ENCODE measurements at regions not wholly inside any gene's neighbourhood (a gene's known extent, or its start where the extent isn't known, plus 50 kb on each side); places are given as distances from the start of the nearest gene placed in this dataset.

DNA sequence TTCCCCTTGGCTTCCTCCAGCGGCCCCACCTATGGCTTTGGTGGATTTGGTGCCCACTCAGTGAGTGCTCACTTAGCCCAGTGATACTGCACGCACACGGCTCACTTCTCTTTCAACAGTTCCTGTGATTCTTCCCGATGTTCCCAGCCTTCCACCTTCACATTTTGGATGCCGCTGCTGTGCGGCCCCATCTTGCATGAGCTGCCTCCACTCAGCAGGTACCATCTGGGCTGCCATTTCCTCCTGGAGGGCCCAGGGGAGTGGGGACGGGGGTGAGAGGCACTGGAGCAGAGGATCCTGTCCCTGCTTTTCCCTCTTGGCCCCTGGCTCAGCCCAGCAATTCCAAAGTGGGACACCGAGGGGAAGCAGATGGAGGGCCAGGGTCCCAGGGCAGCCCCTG is 323.3 kb upstream of the ZNF32 start:
- no peak overlapping the region for H3K27ac ChIP-seq (ENCODE audit: poor library complexity, severe bottlenecking)
- TF ChIP-seq, protein P1, sequence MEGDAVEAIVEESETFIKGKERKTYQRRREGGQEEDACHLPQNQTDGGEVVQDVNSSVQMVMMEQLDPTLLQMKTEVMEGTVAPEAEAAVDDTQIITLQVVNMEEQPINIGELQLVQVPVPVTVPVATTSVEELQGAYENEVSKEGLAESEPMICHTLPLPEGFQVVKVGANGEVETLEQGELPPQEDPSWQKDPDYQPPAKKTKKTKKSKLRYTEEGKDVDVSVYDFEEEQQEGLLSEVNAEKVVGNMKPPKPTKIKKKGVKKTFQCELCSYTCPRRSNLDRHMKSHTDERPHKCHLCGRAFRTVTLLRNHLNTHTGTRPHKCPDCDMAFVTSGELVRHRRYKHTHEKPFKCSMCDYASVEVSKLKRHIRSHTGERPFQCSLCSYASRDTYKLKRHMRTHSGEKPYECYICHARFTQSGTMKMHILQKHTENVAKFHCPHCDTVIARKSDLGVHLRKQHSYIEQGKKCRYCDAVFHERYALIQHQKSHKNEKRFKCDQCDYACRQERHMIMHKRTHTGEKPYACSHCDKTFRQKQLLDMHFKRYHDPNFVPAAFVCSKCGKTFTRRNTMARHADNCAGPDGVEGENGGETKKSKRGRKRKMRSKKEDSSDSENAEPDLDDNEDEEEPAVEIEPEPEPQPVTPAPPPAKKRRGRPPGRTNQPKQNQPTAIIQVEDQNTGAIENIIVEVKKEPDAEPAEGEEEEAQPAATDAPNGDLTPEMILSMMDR (IDR thresholded peaks at IDR 0.05; ENCODE audit: poor library complexity, severe bottlenecking): no peak
- H3K4me3 ChIP-seq (ENCODE audit: severe bottlenecking): no peak overlapping the region
- no peaks in the 10 kb centered on the region for H3K36me3 ChIP-seq (ENCODE audit: low read depth)
- no peak for ATAC-seq (ENCODE audit: low read depth)
- DNase-seq (ENCODE audit: low spot score): no peak
- no peaks in the 10 kb centered on the region for H3K27me3 ChIP-seq (ENCODE audit: insufficient read depth, poor library complexity, severe bottlenecking)
- no peaks in the 10 kb centered on the region for H3K4me1 ChIP-seq (ENCODE audit: insufficient read depth, poor library complexity, severe bottlenecking)
- H3K9me3 ChIP-seq (ENCODE audit: severe bottlenecking): no peaks in the 10 kb centered on the region

DNA sequence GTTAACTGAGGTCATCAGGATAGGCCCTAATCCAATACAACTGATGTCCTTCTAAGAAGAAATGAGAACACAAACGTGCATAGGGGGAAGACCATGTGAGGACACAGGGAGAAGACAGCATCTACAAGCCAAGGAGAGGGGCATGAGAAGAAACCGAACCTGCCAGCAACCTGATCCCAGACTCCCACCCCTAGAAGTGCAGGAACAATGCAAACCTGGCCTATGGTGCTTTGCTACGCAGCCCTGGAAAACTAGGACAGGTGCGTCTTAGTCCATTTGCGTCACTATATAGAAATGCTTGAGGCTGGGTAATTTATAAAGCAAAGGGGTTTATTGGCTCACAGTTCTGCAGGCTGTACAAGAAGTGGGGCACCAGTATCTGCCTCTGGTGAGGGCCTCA is 322.6 kb upstream of the ZNF32 start:
- Histone ChIP-seq H3K4me1 (ENCODE audit: insufficient read depth, poor library complexity, severe bottlenecking) (no peaks in the 10 kb centered on the region), H3K27me3 (ENCODE audit: insufficient read depth, poor library complexity, severe bottlenecking) (no peaks in the 10 kb centered on the region), H3K27ac (ENCODE audit: poor library complexity, severe bottlenecking) (no peak overlapping the region), H3K9me3 (ENCODE audit: severe bottlenecking) (no peaks in the 10 kb centered on the region), H3K4me3 (ENCODE audit: severe bottlenecking) (no peak overlapping the region), H3K36me3 (ENCODE audit: low read depth) (no peaks in the 10 kb centered on the region)
- TF ChIP-seq, protein P1 (IDR thresholded peaks at IDR 0.05; ENCODE audit: poor library complexity, severe bottlenecking): no peak
- no peak for DNase-seq (ENCODE audit: low spot score)
- no peak for ATAC-seq (ENCODE audit: low read depth)

DNA sequence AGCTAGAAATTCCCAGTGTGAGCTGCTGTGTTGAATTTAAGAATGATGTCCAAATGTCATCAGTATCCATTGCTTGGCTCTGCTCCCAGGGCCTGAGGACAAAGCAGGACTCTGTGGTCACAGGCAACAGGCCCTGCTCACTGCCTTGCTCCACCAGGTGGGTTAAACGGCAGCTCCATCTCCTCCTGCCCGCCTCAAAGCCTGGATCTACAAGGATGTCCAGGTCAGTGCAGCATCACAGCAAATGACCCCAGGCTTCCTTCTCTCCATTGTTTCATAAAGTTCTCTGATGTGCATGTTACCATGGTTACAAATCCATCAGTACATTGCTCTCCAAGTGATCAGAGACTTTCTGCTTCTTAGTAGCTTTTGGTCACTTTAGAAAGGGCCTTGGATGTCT is 322.0 kb upstream of the ZNF32 start:
- Histone ChIP-seq H3K4me3 (ENCODE audit: severe bottlenecking) (no peak overlapping the region), H3K27ac (ENCODE audit: poor library complexity, severe bottlenecking) (no peak overlapping the region), H3K4me1 (ENCODE audit: insufficient read depth, poor library complexity, severe bottlenecking) (no peaks in the 10 kb centered on the region), H3K9me3 (ENCODE audit: severe bottlenecking) (no peaks in the 10 kb centered on the region), H3K27me3 (ENCODE audit: insufficient read depth, poor library complexity, severe bottlenecking) (no peaks in the 10 kb centered on the region), H3K36me3 (ENCODE audit: low read depth) (no peaks in the 10 kb centered on the region)
- TF ChIP-seq, protein P1 (IDR thresholded peaks at IDR 0.05; ENCODE audit: poor library complexity, severe bottlenecking): no peak
- DNase-seq (ENCODE audit: low spot score) (no peak), ATAC-seq (ENCODE audit: low read depth) (no peak)

DNA sequence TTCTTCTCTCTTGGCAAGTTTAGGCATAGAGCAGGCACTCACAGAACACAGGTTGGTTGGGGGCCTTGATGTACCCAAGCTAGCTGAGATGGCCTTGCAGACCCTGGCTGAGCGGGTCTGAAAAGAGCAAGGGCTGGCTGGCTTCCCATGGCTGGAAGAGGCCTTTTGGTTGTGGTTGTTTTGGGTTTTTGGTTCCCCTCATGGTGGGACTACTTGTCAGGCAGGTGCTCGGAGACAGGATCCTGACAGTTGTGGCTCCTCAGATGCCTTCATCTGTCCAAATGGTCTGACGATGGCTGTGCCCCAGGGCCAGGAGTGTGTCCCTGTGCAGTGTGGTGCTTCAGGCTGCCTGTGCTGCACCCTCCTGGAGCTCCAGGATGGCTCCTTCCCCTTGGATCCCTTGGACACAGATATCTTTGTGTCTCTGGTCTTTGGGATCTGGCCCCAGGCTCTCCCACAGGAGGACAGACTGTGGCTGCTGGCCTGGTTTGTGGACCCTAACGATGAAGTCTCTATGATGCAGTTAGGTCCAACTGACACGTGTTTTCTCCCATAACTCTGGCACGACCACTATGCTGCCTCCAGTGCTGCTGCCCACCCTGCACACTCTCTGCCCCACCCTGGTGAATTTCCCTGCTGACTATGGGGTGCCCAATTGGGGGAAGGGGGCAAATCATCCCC is 321.5 kb upstream of the ZNF32 start:
- Histone ChIP-seq H3K36me3 (ENCODE audit: low read depth) (no peaks in the 10 kb centered on the region), H3K27ac (ENCODE audit: poor library complexity, severe bottlenecking) (no peak overlapping the region), H3K4me1 (ENCODE audit: insufficient read depth, poor library complexity, severe bottlenecking) (no peaks in the 10 kb centered on the region), H3K4me3 (ENCODE audit: severe bottlenecking) (no peak overlapping the region), H3K9me3 (ENCODE audit: severe bottlenecking) (no peaks in the 10 kb centered on the region), H3K27me3 (ENCODE audit: insufficient read depth, poor library complexity, severe bottlenecking) (no peaks in the 10 kb centered on the region)
- ATAC-seq (ENCODE audit: low read depth) (no peak), DNase-seq (ENCODE audit: low spot score) (no peak)
- TF ChIP-seq, protein P1 (IDR thresholded peaks at IDR 0.05; ENCODE audit: poor library complexity, severe bottlenecking): no peak

DNA sequence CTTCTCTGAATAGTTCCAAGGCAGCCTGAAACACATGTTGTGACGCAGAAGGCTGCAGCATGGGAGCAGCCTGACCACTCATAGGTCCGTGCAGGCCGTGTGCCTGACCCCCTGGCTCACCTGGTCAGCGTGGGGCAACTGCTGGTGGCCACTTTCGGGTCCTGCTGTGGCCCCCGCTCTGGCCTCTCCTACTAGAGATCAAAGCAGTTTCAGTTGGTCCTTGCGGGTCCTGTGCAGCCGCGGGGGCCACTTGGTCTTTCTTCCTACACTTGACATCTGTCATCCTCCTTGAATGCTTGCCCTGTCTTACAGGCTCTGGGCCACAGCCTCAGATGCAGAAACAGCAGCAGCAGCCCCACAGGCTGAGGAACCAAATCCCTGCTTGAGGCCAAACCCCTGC is 320.8 kb upstream of the ZNF32 start:
- ATAC-seq (ENCODE audit: low read depth) (no peak), DNase-seq (ENCODE audit: low spot score) (no peak)
- Histone ChIP-seq H3K4me1 (ENCODE audit: insufficient read depth, poor library complexity, severe bottlenecking) (no peaks in the 10 kb centered on the region), H3K27me3 (ENCODE audit: insufficient read depth, poor library complexity, severe bottlenecking) (no peaks in the 10 kb centered on the region), H3K9me3 (ENCODE audit: severe bottlenecking) (no peaks in the 10 kb centered on the region), H3K36me3 (ENCODE audit: low read depth) (no peaks in the 10 kb centered on the region), H3K27ac (ENCODE audit: poor library complexity, severe bottlenecking) (no peak overlapping the region), H3K4me3 (ENCODE audit: severe bottlenecking) (no peak overlapping the region)
- TF ChIP-seq, protein P1 (IDR thresholded peaks at IDR 0.05; ENCODE audit: poor library complexity, severe bottlenecking): no peak

Measured in RWPE2 (cell line).